ENCODE measurements at regions not wholly inside any gene's neighbourhood (a gene's known extent, or its start where the extent isn't known, plus 50 kb on each side); places are given as distances from the start of the nearest gene placed in this dataset.
"Not testable (repeated sequence)": the region's sequence is repeated elsewhere in the genome, so short reads cannot be mapped to it uniquely, and the experiment has no call there.

DNA sequence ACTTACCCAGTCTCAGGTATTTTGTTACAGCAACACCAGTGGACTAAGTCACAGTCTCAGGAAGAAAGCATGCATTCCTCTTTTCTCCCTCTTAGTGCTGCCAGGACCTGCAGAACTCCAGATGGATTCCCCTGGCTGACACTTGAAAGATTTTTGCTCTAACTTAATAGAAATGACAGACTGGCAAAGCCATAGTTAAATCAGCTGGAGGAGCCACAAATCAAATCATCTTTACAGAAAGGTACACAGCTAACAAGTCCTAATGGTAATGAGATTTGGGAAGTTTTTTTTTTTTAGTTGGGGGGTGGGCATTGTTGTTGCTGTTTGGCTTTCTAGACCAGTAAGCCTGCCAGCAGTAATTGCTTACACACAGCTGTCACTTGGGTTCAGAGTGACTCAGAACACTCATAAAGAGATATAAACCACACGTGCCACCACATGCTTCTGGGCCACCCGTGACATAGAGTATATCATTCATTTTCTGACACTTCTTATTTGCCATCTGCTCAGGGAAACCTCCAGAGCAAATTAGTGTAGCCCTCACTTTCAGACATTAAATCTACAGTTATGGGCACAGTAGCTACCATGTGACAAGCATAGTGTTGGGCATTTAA is 72.4 kb downstream of the FH start:
- no peak for DNase-seq (ENCODE audit: low read depth in 4 of 4, low spot score in 2 of 4)

DNA sequence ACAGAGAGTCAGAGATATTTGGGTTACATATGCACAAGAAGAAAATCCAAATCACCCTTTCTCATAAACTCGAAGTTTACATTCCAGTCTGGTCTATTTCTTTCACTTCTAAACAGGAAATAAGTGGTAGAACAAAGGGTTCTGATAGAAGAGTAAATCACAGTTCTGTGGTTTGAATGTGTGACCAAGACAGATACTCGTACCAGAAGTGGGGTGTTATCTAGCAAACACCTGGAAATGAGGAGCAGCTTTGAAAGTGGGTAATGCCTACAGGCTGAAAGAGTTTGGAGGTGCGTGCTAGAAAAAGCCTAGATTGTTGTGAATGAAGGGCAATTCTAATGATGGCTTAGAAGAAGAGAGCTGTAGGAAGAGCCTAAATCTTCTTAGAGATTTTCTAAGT is 74.7 kb downstream of the FH start:
- no peak for DNase-seq (ENCODE audit: low read depth in 4 of 4, low spot score in 2 of 4)

DNA sequence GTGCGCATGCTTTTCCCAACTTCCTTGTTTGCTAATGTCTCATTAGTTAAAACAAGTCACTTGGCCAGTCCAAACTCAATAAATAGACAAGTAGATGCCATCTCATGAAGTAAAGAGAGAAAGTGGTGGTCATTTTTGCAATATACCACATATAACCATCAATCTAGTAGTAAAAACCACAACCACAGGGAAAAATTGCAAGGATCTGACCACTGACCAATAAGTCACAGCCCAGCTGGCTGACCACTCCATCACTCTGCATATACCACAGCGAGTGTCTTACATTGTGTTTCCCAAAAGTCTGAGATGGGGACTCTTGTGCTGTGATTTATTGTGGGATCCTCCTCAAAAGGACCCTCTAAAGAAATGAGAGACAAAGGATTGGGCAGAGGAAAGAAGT is 76.0 kb downstream of the FH start:
- no peak for DNase-seq (ENCODE audit: low read depth in 4 of 4, low spot score in 2 of 4)

DNA sequence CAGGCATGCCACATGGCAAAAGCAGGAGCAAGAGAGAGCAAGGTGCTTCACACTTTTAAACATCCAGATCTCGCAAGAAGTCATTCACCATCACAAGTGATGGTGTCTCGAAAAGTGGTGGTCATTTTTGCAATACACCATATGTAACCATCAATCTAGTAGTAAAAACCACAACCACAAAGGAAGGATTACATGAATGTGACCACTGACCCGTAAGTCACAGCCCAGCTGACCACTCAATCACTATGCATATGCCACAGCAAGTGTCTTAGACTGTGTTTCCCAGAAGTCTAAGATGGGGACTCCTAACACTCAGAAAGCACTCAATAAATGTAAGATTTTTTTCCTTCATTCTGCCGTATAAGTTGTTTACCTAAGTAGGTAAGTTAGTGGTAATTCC is 76.9 kb downstream of the FH start:
- no peak for DNase-seq (ENCODE audit: low read depth in 4 of 4, low spot score in 2 of 4)

DNA sequence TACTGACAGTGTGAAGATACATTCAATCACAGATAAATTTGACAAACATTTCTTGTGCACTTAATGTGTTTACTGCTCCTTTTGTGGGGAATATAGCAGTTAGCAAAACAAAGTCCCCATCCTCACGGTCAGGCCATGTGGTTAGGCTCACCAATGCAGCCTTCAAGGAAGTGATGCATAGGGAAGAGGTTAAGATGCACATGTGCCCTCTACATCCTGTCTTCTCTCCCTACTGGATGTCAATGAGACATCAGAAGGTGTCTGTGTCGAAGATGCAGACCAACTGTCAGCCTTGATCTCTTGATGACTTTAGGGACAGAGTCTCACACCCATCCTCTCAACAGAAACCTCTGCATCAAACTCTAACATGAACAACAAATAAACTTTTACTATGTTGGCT is 78.7 kb downstream of the FH start:
- DNase-seq (ENCODE audit: low read depth in 4 of 4, low spot score in 2 of 4), result no peak

DNA sequence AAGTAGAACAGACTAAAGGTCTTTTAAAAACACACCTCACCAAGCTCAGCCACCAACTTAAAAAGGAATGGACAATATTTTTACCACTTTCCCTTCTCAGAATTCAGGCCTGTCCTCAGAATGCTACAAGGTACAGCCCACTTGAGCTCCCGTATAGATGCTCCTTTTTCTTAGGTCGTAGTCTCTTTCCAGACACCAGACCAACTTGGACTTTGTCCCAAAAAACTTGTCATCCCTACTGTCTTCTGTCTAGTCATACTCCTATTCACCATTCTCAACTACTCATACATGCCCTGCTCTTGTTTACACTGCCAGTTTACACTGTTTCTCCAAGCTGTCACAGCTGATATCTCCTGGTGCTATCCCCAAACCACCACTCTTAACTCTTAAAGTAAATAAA is 80.9 kb downstream of the FH start:
- not testable (repeated sequence) for DNase-seq (ENCODE audit: low read depth in 4 of 4, low spot score in 2 of 4)

DNA sequence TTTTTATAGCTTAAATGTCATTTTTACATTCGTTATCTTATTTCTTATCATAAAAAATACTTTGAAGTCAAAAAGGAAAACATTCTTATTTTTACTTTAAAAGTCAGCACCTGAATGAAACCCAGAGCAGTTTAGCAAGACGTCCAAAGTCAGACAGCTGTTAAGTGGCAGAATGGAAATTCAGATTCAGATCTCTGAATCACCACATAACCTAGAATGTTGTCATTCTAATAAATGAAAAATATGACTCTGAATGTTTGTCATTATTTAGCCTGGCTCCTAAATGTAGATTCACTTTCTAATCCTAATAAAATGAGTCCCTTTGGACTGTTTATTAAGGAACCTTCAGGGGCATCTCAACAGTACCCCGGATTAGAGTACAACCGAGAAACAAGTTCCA is 75.2 kb upstream of the RGS7 start:
- DNase-seq (ENCODE audit: low read depth in 4 of 4, low spot score in 2 of 4), result no peak

GRCh38 chr1:241425091-241425490 is 68.1 kb upstream of the RGS7 start:
- not testable (repeated sequence) for DNase-seq (ENCODE audit: low read depth in 4 of 4, low spot score in 2 of 4)

DNA sequence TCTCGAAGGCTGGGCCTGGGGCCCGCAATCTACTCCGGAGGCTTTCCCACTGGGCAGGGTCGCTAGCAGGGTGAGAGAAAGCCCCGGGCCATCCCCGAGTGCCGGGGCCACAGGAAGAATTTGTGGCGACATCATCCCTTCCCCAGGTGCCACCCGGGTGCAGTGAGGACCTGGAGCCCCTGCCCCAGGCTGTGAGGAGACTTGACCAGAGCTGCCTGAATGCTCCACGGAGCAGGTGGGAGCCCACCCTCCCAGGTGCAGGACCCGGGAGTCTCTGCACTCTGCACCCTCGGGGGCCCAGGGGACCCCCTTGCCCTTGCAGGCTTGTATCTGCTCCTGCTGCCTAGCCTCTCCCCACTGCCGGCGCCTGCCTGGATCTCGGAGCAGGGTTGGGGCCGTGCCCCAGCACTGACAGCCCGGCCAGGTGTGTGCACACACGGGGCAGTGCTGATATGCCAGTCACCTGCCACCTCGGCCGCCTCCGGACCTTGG is 67.5 kb upstream of the RGS7 start:
- DNase-seq (ENCODE audit: low read depth in 4 of 4, low spot score in 2 of 4), result no peak

DNA sequence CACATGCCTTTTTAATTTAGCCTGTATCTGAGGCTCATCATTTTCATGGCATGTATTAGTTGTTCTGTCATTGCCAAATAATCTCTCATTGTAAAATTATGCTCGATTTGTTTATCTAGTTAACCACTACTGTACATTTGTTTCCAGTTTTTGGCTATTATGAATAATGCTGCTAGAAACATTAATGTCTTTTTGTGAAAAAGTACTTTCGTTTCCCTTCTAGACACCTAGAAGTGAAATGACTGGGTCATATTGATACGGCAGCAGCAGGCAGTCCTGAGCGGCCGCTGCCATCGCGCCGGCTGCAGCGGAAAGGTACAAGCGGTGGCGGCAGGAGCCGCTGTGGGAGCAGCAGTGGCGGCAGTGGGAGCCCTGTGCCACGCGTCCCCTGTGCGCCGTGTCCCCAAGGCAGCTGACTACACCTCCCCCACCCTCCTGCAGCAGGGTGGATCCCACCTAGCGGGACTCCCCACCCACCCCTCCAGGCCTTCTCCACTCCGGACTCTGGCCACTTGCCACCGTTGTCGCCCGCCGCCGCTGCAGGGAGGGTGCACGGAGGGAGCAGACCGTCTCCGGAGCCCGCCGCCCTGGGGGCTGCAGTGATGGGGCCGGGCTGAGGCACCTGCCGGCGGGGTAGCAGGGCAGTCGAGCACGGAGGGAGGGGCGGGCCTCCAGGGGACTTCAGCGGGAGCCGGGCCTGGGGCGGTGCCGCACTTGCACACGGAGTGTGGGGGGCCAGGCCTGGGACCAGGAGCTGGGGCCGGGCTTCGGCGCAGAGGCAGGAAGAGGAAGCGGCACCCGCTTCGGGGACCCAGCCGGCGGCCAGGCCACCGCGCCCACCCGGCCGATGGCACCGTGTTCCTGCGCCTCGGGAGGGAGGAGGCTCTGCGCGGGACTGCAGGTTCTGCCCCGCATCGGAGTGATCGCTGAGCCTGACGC is 66.8 kb upstream of the RGS7 start:
- DNase-seq (ENCODE audit: low read depth in 4 of 4, low spot score in 2 of 4), result peak in 2 of 4 donors; percentile 21 to 27

DNA sequence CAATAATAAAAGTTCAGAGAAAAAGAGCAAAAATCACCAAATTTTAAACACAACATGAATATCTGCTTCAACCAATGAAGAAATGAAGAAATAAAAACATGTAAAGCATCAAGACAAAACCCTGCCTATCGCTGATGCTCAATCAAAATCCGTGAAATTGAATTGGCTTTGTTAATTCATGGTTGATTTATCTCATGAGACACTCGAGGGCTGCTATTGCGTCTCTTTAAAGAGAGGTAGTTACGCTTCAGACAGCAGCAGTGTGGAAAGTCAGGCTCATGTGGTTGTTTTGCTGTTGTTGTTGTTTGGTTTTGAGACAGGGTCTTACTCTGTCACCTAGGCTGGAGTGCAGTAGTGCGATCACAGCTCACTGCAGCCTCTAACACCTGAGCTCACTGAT is 65.5 kb upstream of the RGS7 start:
- DNase-seq (ENCODE audit: low read depth in 4 of 4, low spot score in 2 of 4), result no peak

DNA sequence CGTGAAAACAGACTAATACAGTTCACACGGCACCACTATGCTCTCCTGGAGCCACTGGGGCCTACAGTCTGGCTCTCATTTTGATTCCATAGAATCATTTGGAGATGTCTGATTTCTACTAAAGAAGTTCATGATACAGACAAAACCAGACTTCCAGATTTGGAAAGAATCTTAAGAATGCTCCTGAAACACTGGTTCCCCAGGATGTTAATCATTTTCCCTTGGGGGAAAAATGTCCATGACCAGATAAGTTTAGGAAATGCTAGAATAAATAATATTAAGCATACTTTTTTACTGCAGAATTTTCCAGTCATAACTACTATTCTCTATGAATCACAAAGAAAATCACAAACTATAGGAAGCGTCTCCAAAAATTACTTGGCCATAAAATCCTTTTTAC is 63.0 kb upstream of the RGS7 start:
- no peak for DNase-seq (ENCODE audit: low read depth in 4 of 4, low spot score in 2 of 4)

DNA sequence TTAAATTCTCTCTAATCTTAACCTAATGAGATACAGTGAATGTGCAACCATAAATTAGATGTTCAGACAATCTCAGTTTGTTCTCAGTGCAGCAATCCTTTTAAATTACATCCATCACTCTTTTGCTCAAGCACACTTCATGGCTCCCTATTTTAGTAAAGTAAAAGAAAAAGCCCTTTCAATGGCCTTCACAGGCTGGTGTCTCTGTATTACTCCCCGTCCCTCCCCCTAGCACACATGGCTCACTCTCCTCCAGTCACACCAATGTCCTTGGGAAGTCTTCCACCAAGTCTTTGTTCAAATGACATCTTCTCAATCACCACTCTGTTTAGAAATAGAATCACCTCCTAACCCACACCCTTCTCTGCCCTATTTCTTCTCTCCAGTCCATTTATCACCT is 60.3 kb upstream of the RGS7 start:
- DNase-seq (ENCODE audit: low read depth in 4 of 4, low spot score in 2 of 4), result no peak

GRCh38 chr1:241413974-241414373 is 57.0 kb upstream of the RGS7 start:
- DNase-seq (ENCODE audit: low read depth in 4 of 4, low spot score in 2 of 4), result no peak

- no peak for DNase-seq (ENCODE audit: low read depth in 4 of 4, low spot score in 2 of 4)
Measured at GRCh38 chr1:241413386-241413785, 56.4 kb upstream of the RGS7 start.

- no peak for DNase-seq (ENCODE audit: low read depth in 4 of 4, low spot score in 2 of 4)
Measured at GRCh38 chr1:241412646-241413045, 55.6 kb upstream of the RGS7 start.

DNA sequence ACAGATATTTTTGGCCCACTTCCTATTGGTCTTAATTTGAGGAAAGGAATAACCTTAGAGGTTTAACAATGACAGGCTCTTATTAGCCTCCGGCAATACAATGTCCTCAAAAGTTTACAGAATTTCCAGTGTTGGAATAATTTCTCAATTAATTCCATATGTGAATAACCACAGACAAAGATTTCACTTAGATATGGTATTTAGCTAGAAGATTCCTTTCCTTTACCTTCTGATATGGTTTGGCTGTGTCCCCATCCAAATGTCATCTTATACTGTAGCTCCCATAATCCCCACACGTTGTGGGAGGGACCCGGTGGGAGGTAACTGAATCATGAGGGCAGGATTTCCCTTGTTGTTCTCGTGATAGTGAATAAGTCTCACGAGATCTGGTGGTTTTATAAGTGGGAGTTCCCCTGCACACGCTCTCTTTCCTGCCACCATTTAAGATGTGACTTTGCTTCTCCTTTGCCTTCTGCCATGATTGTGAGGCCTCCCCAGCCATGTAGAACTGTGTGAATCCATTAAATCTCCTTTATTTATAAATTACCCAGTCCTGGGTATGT is 54.9 kb upstream of the RGS7 start:
- no peak for DNase-seq (ENCODE audit: low read depth in 4 of 4, low spot score in 2 of 4)

- DNase-seq (ENCODE audit: low read depth in 4 of 4, low spot score in 2 of 4), result no peak
Measured at GRCh38 chr1:241411056-241411775, 54.2 kb upstream of the RGS7 start.

- DNase-seq (ENCODE audit: low read depth in 4 of 4, low spot score in 2 of 4), result no peak
Measured at GRCh38 chr1:241408170-241408569, 51.2 kb upstream of the RGS7 start.
